ELF-1 (cell line): ENCODE measurements at regions not wholly inside any gene's neighbourhood (a gene's known extent, or its start where the extent isn't known, plus 50 kb on each side); places are given as distances from the start of the nearest gene placed in this dataset.

ENCODE experiments used
- DNase-seq: peaks from one replicate; pipeline ENCODE4 v3.0.0-alpha.2; 2016; ENCODE audit warnings: low read depth, low spot score

DNA sequence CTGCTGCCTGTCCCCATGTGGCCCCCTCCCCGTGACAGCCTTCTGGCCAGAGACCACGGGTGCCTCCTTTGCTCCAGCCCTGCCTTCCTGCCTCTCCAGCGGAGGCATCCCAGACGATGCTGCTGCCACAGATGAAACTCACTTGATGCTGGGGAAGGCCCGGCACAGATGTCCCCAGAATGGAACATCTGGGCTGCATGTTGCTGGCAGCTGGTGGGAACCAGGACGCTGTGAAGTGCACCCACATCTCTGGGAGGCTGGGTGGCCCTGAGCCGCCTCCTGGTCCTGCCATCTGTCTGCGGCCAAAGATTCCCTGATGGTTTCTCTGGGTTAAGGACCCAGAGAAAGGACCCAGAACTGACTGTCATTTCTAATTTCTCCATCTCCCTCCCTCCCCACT, 51.9 kb upstream of the PTPRS start:
- DNase-seq: no peak

- no peak for DNase-seq
Observed at GRCh38 chr19:5393088-5393487, 52.5 kb upstream of the PTPRS start.

- no peak for DNase-seq
Observed at GRCh38 chr19:5394551-5395505, 54.2 kb upstream of the PTPRS start.

DNA sequence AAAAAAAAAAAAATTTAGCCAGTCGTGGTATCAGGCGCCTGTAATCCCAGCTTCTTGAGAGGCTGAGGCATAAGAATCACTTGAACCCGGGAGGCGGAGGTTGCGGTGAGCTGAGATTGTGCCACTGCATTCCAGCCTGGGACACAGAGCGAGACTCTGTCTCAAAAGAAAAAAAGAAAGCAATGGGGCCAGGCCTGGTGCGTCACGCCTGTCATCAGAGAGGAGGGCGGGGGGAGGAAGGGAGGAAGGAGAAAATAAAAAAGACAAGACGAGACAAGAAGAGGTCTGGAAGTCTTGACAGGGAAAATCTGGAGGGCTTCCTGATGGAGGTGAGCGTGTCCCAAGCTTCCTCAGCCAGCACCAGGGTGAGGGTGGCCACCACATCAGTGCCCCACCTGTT, 54.9 kb upstream of the PTPRS start:
- no peak for DNase-seq

- peak; percentile 23 for DNase-seq
Observed at GRCh38 chr19:5396096-5396939, 55.7 kb upstream of the PTPRS start.

DNA sequence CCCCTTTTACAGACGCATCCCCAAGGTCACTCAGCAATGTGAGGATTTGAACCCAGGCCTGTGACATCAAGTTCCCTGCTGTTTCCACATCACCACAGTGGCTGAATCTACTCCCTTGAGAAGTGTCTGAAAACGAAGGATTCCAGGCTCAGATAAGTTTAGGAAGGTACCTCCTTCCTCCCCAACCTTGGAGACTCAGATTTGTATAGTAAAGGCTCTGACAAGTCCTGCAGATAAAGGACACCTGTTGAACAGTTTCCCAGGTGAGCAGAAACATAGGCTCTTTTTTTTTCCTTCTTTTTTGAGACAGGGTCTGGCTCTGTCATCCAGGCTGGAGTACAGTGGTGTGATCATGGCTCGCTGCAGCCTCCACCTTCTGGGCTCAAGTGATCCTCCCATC, 56.4 kb upstream of the PTPRS start:
- DNase-seq: no peak

- DNase-seq: peak; percentile 71
Observed at GRCh38 chr19:5397804-5398692, 57.2 kb upstream of the ZNRF4 start.

GRCh38 chr19:5398693-5399057, 56.5 kb upstream of the ZNRF4 start:
- no peak for DNase-seq

DNA sequence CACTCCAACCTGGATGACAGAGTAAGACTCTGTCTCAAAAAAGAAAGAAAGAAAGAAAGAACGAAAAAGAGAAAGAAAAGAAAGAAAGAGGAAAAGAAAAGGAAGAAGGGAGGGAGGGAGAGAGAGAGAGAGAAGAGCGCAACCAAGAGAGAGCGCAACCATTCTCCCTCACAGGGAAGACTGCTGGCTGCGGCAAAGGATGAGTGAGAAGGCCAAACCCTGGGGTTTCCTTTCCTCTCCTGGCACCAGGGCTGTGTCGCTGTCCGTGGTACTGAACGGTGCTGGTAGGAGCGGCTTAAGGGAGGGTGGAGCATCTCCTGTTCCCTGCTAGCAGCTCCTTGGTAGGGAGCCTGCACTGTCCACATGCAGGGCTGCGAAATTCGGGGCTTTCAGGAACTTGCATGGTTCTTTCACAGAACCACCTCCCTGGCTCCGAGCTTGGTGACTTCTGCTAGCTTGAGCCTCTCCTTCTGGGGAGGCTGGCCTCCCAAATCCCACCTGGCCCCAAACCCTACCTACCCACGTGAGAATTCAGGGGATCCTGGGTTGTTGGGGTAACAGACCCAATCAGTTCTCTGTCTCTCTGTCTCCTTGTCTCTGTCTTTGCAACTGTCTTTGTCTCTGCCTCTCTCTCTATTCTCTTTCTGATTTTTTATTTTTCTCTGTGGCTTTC, 51.1 kb upstream of the ZNRF4 start:
- DNase-seq: peak; percentile 95
